ENCODE measurements at regions not wholly inside any gene's neighbourhood (a gene's known extent, or its start where the extent isn't known, plus 50 kb on each side); places are given as distances from the start of the nearest gene placed in this dataset.

GRCh38 chr2:111227716-111228141, 107.0 kb downstream of the BCL2L11 start:
- Histone ChIP-seq H3K56ac (ENCODE audit: insufficient read length, low read depth, low read length) (no peak overlapping the region), H3K18ac (ENCODE audit: insufficient read length, low read depth, low read length) (no peak overlapping the region), H3K9ac (ENCODE audit: extremely low read depth, insufficient read length, low read length) (no peak overlapping the region), H3K23me2 (ENCODE audit: insufficient read length, low read depth, low read length, poor library complexity, severe bottlenecking) (no peaks in the 10 kb centered on the region), H2BK5ac (ENCODE audit: insufficient read length, low read length) (no peak overlapping the region), H2BK12ac (ENCODE audit: insufficient read length, low read depth, low read length) (no peak overlapping the region), H3K23ac (ENCODE audit: insufficient read length, low read depth, low read length) (no peak overlapping the region), H2BK15ac (ENCODE audit: low read depth, low read length) (no peak overlapping the region), H4K20me1 (ENCODE audit: control insufficient read depth, insufficient read depth, insufficient read length) (no peaks in the 10 kb centered on the region), H3K14ac (ENCODE audit: insufficient read depth, low read length) (no peak overlapping the region), H2AK5ac (ENCODE audit: insufficient read length, low read length) (no peak overlapping the region), H3K79me2 (ENCODE audit: insufficient read depth, low read length) (no peaks in the 10 kb centered on the region), H2AFZ (ENCODE audit: low read length) (no peak overlapping the region), H3K4me2 (ENCODE audit: insufficient read depth, insufficient read length, low read length) (no peak overlapping the region), H4K8ac (replicated peaks; ENCODE audit: insufficient read length, low read depth, low read length) (no peak overlapping the region), H3K4ac (ENCODE audit: low read depth, low read length) (no peak overlapping the region), H3K79me1 (ENCODE audit: insufficient read depth, low read depth, low read length, poor library complexity, severe bottlenecking) (no peaks in the 10 kb centered on the region), H2BK20ac (ENCODE audit: low read depth, low read length, poor library complexity, severe bottlenecking) (no peak overlapping the region), H3K27me3 (ENCODE audit: insufficient read depth, low read length) (no peaks in the 10 kb centered on the region), H4K5ac (ENCODE audit: insufficient read length, low read depth, low read length) (no peak overlapping the region), H3T11ph (ENCODE audit: low read length) (no peak overlapping the region), H4K91ac (ENCODE audit: insufficient read length, low read depth, low read length) (no peak overlapping the region), H3K27ac (ENCODE audit: insufficient read length, low read depth, low read length) (no peak overlapping the region), H2BK120ac (ENCODE audit: low read depth, low read length, poor library complexity, severe bottlenecking) (no peak overlapping the region), H3K4me1 (ENCODE audit: insufficient read depth, low read length) (peaks cover 3% of the 10 kb centered on the region; the same call in 1 of the 2 replicates), H3K9me3 (ENCODE audit: control insufficient read depth, low read depth, low read length) (no peaks in the 10 kb centered on the region)
- Mint-ChIP-seq H3K4me1 (peaks cover 19 to 20% of the 10 kb centered on the region in 2 experiments), H3K9me3 (peaks cover 28% of the 10 kb centered on the region in 2 experiments), H3K27me3 (ENCODE audit: low read depth) (peaks cover 6% of the 10 kb centered on the region), H3K4me3 (no peak overlapping the region), H3K36me3 (ENCODE audit: insufficient read depth in 1 of 3, low read depth in 3 of 3) (peaks cover 4 to 21% (median 7%) of the 10 kb centered on the region in 3 experiments), H3K27ac (peak overlapping the region in 2 of 3 experiments; percentile 37 to 85; a peak in 2 of 7 replicates)
- no CpG with 5 or more reads among the region's 6 CpGs for WGBS (ENCODE audit: extremely low coverage, insufficient read length, low lambda C conversion rate)
- TF ChIP-seq CTCF (conservative IDR thresholded peaks at IDR 0.05): no peak
- DNase-seq: peak; percentile 41

Data from H9 (cell line).